Mucosa of rectum (tissue), 2 donors: ENCODE measurements at regions not wholly inside any gene's neighbourhood (a gene's known extent, or its start where the extent isn't known, plus 50 kb on each side); places are given as distances from the start of the nearest gene placed in this dataset.
"Not testable (repeated sequence)": the region's sequence is repeated elsewhere in the genome, so short reads cannot be mapped to it uniquely, and the experiment has no call there.

Source experiments
- H3K27ac ChIP-seq, 2 donors: one replicate each; pipeline ENCODE4 v1.7.0; 2013; ENCODE audit warnings: inconsistent platforms in 2 of 2, low read depth in 2 of 2, low read length in 2 of 2
- H3K27me3 ChIP-seq, 2 donors: one replicate each; pipeline ENCODE4 v1.7.0; 2013; ENCODE audit warnings: low read length in 2 of 2; ENCODE audit not compliant: control insufficient read depth in 2 of 2, insufficient read depth in 2 of 2
- H3K36me3 ChIP-seq, 2 donors: one replicate each; pipeline ENCODE4 v1.7.0; 2013; ENCODE audit warnings: low read length in 2 of 2; ENCODE audit not compliant: control insufficient read depth in 2 of 2, insufficient read depth in 2 of 2
- H3K4me1 ChIP-seq, 2 donors: one replicate each; pipeline ENCODE4 v1.7.0; 2013; ENCODE audit warnings: low read length in 2 of 2, mild to moderate bottlenecking in 1 of 2; ENCODE audit not compliant: control insufficient read depth in 2 of 2, insufficient read depth in 2 of 2
- H3K4me3 ChIP-seq, 2 donors: one replicate each; pipeline ENCODE4 v1.7.0; 2013; ENCODE audit warnings: low read length in 2 of 2
- H3K9ac ChIP-seq, 2 donors: one replicate each; pipeline ENCODE4 v1.7.0; 2013; ENCODE audit warnings: low read length in 2 of 2, low read depth in 1 of 2, mild to moderate bottlenecking in 1 of 2
- H3K9me3 ChIP-seq, 2 donors: one replicate each; pipeline ENCODE4 v1.7.0; 2013; ENCODE audit warnings: low read length in 2 of 2; ENCODE audit not compliant: control insufficient read depth in 2 of 2
- donor health status: healthy.
- donor health status: Normal muscosa, but diverticular disease.

DNA sequence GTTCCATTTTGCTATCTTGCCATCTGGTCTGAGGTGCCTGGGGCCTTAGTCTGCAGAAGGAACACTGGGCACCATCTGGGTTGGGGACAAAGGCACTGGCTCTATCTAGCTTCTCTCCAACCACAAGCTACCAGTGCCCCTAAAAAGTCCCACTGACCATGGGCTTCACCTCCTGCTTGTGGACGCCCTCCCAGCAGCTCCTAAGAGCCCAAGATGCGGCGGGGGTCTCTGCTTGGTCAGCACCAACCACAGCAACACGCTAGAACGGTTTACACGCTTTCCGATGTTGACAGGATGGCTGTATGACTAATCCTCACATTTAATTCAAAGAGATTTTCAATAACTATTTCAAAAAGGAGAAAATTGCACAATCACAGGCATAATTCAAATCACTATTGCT is 80.4 kb upstream of the TNK2 start:
- not testable (repeated sequence) for H3K4me1 ChIP-seq, H3K9ac ChIP-seq, H3K27me3 ChIP-seq, H3K36me3 ChIP-seq, H3K4me3 ChIP-seq, H3K9me3 ChIP-seq, H3K27ac ChIP-seq

DNA sequence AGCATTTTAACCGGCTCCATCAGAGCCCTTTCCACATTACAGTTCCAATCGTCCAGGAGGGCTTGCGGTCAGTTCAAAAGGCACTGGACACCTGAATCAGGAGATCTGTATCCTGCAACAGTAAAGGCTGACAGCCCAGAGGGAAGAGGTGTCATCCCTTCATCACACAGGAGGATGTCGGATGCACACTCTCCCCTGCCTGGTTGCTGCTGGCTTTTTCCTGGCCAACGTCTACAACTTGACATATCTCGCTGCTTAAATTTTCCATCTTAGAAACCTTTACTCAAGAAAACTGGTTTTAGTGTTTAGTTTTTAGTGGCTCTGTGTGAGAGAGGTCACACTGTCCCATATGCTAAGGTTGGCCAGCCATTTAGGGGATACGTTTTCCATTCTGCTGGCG is 78.7 kb upstream of the TNK2 start:
- H3K36me3 ChIP-seq, H3K27ac ChIP-seq, H3K4me1 ChIP-seq, H3K9me3 ChIP-seq, H3K9ac ChIP-seq, H3K27me3 ChIP-seq, H3K4me3 ChIP-seq: not testable (repeated sequence)

DNA sequence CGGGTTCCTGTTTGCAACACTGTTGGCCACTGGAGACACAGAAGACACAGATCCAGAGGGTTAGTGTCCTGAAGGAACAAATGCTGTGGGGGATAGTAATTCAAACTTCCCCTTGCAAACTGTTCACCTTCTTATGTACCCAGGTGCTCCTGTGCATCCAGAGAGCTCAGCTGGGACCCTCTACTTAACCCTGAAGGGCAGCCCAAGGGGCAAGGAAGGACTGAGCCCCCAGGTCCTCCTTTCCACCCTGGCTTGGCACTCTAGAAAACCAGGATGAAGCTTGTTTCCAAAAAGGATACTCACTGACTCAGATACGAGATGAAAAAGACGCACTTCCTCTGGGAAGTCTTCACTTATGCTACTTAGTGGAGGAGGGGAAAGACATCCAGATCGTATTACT is 78.2 kb upstream of the TNK2 start:
- H3K9me3 ChIP-seq, H3K27me3 ChIP-seq, H3K4me3 ChIP-seq, H3K4me1 ChIP-seq, H3K27ac ChIP-seq, H3K9ac ChIP-seq: not testable (repeated sequence)
- H3K36me3 ChIP-seq = peaks cover 10 to 11% of the 10 kb centered on the region in 2 donors

DNA sequence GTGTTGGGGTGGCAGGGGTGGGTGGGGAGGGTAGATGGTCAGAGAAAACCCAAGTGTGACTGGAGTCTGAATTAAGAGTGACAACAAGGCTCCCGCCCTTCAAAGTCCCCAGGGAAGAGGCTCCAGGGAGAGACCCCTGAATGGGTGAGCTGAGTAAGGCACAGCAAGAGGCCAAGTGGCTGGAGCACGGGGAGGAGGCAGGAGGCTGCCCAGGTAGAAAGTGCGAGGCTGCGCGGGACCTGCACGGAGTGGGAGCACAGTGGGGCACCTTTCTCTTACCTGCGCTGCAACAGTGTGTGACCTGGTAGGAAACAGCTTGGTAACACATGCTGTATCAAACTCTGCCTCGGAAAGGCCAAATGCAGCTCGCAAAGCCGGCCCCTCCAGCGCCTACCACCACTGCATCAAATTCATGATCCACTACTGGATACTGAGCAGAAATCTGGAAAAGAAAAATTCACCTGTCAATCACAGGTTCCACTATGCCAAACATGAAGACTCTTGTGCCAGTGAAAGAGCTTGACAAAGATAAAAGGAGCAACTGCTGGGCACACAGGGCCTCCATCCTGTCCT is 77.1 kb upstream of the TNK2 start:
- H3K9ac ChIP-seq, H3K27ac ChIP-seq, H3K9me3 ChIP-seq, H3K4me3 ChIP-seq, H3K27me3 ChIP-seq, H3K4me1 ChIP-seq: not testable (repeated sequence)
- H3K36me3 ChIP-seq = peaks cover 10 to 11% of the 10 kb centered on the region in 2 donors

DNA sequence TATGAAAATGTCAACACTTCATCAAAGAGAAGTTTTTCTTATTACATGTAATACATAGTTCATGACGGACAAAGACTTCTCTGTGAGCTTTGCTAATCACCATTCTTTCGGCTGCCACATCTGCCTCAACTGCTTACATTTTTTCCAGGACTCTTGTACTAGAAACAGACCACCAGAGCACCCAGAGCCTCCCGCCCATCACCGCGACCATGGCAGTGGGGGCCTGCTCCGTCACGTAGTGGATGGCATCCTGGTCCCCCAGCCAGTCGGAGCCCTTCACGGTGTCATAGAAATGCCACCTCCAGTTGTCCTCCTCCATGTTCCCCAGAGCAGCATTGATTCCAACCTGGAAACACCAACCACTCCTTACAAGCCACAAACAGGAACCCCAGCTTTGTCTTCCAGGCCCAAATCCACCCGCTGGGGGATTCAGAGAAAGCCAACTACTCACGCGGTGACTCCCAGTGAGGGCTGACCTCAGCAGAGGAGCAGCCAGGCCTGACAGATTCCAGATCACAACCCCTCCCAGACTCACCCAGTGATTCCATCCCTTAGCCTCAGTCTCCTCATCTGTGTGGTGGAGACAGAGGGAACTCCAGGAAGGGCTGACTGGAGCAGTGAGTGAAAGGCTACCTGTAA is 76.2 kb upstream of the TNK2 start:
- not testable (repeated sequence) for H3K27ac ChIP-seq, H3K4me3 ChIP-seq, H3K9ac ChIP-seq, H3K4me1 ChIP-seq, H3K9me3 ChIP-seq, H3K27me3 ChIP-seq
- H3K36me3 ChIP-seq = peaks cover 11 to 12% of the 10 kb centered on the region in 2 donors

DNA sequence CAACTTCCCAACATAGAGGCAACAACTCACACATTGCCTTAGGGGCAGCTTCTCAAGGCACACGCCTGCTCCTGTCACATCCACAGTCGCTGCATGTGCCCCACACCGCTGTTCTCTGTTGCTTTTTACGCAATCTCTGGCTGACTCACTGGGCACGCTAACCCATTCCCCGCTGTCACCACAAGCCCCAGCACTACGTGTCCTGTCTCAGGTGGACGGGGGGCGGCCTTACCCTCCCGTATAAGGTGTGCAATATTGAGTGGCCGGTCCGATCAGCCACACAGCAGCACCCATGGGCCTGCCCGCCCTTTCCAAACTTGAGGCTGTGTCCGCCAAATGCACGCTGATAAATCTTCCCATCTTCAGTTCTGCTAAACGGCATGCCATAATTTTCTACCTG is 75.5 kb upstream of the TNK2 start:
- peaks cover 11 to 15% of the 10 kb centered on the region in 2 donors for H3K36me3 ChIP-seq
- H3K27ac ChIP-seq, H3K4me3 ChIP-seq, H3K27me3 ChIP-seq, H3K9ac ChIP-seq, H3K4me1 ChIP-seq, H3K9me3 ChIP-seq: not testable (repeated sequence)

DNA sequence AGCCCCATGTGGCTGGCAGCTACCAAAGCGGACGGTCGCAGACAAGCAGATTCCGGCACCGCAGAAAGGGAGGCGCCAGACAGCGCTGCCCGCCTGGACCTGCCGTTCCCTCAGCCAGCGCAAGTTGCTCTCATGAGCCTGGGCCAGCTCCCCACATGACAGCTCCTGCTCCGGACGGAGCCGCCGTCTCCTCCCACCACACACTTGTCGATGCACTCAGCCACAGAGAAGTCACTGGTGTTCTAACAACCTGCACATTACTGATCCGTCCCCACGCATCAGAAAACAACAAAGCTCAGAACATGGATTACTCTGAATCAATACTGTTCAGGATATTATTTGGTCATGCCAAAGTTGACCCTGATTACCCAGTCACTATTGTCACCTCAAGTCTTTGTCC is 74.4 kb upstream of the TNK2 start:
- H3K27ac ChIP-seq, H3K9ac ChIP-seq, H3K27me3 ChIP-seq, H3K9me3 ChIP-seq, H3K4me3 ChIP-seq, H3K4me1 ChIP-seq: not testable (repeated sequence)
- H3K36me3 ChIP-seq = peaks cover 11 to 15% of the 10 kb centered on the region in 2 donors

DNA sequence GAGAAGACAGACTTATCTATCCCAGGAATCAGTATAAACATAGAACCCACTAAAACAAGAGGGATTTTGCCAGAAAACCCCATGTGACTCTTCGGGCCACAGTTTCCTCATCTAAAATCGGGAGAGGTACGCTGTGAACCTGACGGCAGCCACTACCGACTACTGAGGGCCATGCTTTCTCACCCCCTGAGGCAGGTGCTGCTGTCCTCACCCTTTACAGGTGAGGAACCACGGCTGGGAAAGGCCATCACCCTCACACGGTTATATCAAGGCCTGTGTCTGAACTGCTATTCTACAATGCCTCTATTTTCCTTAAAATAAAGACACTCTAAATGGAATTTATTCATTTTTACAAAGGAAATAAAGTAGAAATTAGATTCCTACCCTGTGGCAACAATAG is 73.4 kb upstream of the TNK2 start:
- H3K4me1 ChIP-seq, H3K9me3 ChIP-seq, H3K4me3 ChIP-seq, H3K27ac ChIP-seq, H3K27me3 ChIP-seq, H3K9ac ChIP-seq: not testable (repeated sequence)
- peaks cover 13 to 17% of the 10 kb centered on the region in 2 donors for H3K36me3 ChIP-seq

DNA sequence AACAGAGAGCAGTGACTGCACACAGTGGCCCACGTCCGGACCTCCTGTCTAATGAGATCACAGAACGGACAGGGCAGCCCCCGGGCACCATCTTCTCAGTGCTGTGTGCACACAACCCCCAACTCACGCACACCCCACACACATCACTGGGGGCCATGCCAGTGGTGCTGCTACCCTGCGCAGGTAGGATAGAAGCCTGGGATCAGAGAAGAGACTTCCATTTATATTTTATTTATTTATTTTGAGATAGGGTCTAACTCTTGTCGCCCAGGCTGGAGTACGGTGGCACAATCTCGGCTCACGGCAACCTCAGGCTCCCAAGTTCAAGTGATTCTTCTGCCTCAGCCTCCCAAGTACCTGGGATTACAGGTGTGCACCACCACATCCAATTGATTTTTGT is 71.5 kb upstream of the TNK2 start:
- H3K36me3 ChIP-seq = peaks cover 22% of the 10 kb centered on the region in 2 donors
- H3K4me1 ChIP-seq, H3K27ac ChIP-seq, H3K4me3 ChIP-seq, H3K9me3 ChIP-seq, H3K27me3 ChIP-seq, H3K9ac ChIP-seq: not testable (repeated sequence)

DNA sequence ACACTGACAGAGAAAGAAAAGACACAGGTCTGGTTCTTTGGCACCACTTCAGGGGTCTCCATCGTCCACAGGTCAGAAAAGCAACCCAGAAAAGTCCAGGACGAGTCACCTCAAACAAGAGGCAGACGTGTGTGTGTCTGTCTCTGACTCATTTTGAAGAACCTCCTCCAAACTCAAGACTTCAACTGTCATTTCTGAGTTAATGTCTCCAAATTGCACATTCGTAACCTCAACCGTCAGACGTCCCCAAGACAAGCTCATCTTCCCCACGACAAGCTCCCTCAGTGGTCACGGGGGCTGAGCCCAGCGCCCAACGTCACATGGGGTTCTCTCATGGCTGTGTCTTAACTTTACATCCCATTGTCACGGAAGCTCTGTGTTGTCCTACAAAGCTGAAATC is 70.2 kb upstream of the TNK2 start:
- not testable (repeated sequence) for H3K9ac ChIP-seq, H3K27me3 ChIP-seq, H3K4me1 ChIP-seq, H3K4me3 ChIP-seq, H3K9me3 ChIP-seq, H3K27ac ChIP-seq
- H3K36me3 ChIP-seq = peaks cover 20 to 22% of the 10 kb centered on the region in 2 donors

DNA sequence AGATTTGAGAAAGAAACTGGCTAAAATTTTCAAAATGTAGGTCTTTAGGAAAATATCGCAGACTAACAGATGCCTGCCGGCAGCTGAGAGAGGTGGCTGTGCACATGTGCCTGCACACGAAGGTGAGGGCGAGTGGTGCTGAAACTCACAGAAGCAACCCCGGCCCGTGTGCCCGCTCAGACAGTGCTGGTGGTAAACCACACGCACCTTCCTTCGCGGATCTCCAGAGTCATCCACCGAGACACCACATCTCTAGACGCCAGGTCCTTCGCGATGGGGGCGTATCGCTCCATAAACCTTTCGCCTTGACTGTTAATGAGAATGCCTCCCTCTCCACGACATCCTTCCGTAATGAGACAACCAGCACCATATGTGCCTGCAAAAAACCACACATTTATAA is 68.5 kb upstream of the TNK2 start:
- H3K27ac ChIP-seq, H3K27me3 ChIP-seq, H3K4me3 ChIP-seq, H3K4me1 ChIP-seq, H3K9ac ChIP-seq, H3K9me3 ChIP-seq: not testable (repeated sequence)
- H3K36me3 ChIP-seq = peaks cover 14 to 17% of the 10 kb centered on the region in 2 donors
